C4-2B (cell line): ENCODE measurements at regions not wholly inside any gene's neighbourhood (a gene's known extent, or its start where the extent isn't known, plus 50 kb on each side); places are given as distances from the start of the nearest gene placed in this dataset.

Experiments
- ZFX ChIP-seq: fragments of 450-650 bp; IDR thresholded peaks from 2 replicates; pipeline ENCODE4 v1.6.1; 2017
- TF ChIP-seq, protein P1 (sequence below): fragments of 450-650 bp; conservative IDR thresholded peaks from 2 replicates; pipeline ENCODE4 v1.5.1; 2017; ENCODE audit warnings: mild to moderate bottlenecking

DNA sequence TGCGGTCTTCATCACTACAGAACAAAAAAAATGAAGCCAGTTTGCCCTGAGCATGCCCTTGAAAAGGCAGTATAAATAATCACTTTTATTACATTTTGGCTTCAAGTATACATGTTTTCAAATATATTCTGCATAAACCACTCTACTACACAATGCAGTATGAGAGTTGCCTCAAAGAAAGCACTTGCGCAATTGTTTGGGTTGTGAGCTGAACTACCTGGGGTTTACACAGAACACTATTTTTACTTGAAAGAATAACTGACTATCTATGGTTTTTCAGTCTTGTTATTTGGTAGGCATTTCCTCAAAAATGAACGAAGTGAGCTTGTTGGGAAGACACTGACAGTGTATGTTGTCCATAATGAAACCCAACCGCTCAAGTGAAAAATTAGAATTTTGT is 264.4 kb upstream of the KLF12 start:
- TF ChIP-seq, protein P1, sequence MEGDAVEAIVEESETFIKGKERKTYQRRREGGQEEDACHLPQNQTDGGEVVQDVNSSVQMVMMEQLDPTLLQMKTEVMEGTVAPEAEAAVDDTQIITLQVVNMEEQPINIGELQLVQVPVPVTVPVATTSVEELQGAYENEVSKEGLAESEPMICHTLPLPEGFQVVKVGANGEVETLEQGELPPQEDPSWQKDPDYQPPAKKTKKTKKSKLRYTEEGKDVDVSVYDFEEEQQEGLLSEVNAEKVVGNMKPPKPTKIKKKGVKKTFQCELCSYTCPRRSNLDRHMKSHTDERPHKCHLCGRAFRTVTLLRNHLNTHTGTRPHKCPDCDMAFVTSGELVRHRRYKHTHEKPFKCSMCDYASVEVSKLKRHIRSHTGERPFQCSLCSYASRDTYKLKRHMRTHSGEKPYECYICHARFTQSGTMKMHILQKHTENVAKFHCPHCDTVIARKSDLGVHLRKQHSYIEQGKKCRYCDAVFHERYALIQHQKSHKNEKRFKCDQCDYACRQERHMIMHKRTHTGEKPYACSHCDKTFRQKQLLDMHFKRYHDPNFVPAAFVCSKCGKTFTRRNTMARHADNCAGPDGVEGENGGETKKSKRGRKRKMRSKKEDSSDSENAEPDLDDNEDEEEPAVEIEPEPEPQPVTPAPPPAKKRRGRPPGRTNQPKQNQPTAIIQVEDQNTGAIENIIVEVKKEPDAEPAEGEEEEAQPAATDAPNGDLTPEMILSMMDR = no peak
- TF ChIP-seq ZFX = no peak
